ENCODE measurements at regions not wholly inside any gene's neighbourhood (a gene's known extent, or its start where the extent isn't known, plus 50 kb on each side); places are given as distances from the start of the nearest gene placed in this dataset.
"Not testable (repeated sequence)": the region's sequence is repeated elsewhere in the genome, so short reads cannot be mapped to it uniquely, and the experiment has no call there.

DNA sequence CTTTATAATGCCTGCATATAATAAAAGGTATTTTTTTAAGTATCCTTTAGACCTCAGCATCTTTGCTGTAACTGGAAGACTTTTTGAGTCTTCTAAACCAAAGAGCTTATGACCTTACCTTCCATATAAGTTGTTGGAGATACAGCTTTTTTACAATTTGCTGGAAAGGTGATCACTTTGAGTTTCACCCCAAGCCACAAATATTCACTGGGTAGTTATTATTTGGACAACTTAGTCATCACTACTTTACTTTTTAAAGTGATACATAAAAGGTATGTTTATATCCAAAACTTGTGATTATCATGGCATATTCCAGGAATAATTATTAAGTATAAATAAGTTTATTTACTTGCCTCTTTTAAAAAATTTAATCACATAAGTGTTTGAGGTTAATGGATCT is 246.7 kb upstream of the NRIP1 start:
- Histone ChIP-seq H4K20me1 (ENCODE audit: control insufficient read depth, insufficient read depth, insufficient read length) (no peaks in the 10 kb centered on the region), H4K8ac (replicated peaks; ENCODE audit: insufficient read length, low read depth, low read length) (no peak overlapping the region), H2BK120ac (ENCODE audit: low read depth, low read length, poor library complexity, severe bottlenecking) (no peak overlapping the region), H2AFZ (ENCODE audit: low read length) (no peak overlapping the region), H3K18ac (ENCODE audit: insufficient read length, low read depth, low read length) (no peak overlapping the region), H3K27me3 (ENCODE audit: insufficient read depth, low read length) (no peaks in the 10 kb centered on the region), H4K5ac (ENCODE audit: insufficient read length, low read depth, low read length) (no peak overlapping the region), H3K23me2 (ENCODE audit: insufficient read length, low read depth, low read length, poor library complexity, severe bottlenecking) (no peaks in the 10 kb centered on the region), H3K4ac (ENCODE audit: low read depth, low read length) (no peak overlapping the region), H2AK5ac (ENCODE audit: insufficient read length, low read length) (no peak overlapping the region), H3K4me1 (ENCODE audit: insufficient read depth, low read length) (no peaks in the 10 kb centered on the region), H3K79me2 (ENCODE audit: insufficient read depth, low read length) (no peaks in the 10 kb centered on the region), H3K56ac (ENCODE audit: insufficient read length, low read depth, low read length) (no peak overlapping the region), H3T11ph (ENCODE audit: low read length) (no peak overlapping the region), H3K9ac (ENCODE audit: extremely low read depth, insufficient read length, low read length) (no peak overlapping the region), H3K9me3 (ENCODE audit: control insufficient read depth, low read depth, low read length) (no peaks in the 10 kb centered on the region), H2BK5ac (ENCODE audit: insufficient read length, low read length) (no peak overlapping the region), H3K27ac (ENCODE audit: insufficient read length, low read depth, low read length) (no peak overlapping the region), H2BK12ac (ENCODE audit: insufficient read length, low read depth, low read length) (no peak overlapping the region), H4K91ac (ENCODE audit: insufficient read length, low read depth, low read length) (no peak overlapping the region), H3K79me1 (ENCODE audit: insufficient read depth, low read depth, low read length, poor library complexity, severe bottlenecking) (no peaks in the 10 kb centered on the region), H2BK20ac (ENCODE audit: low read depth, low read length, poor library complexity, severe bottlenecking) (no peak overlapping the region), H3K23ac (ENCODE audit: insufficient read length, low read depth, low read length) (no peak overlapping the region), H2BK15ac (ENCODE audit: low read depth, low read length) (no peak overlapping the region), H3K14ac (ENCODE audit: insufficient read depth, low read length) (no peak overlapping the region), H3K4me2 (ENCODE audit: insufficient read depth, insufficient read length, low read length) (no peak overlapping the region)
- Mint-ChIP-seq H3K27me3 (ENCODE audit: low read depth) (no peaks in the 10 kb centered on the region), H3K4me3 (no peak overlapping the region), H3K9me3 (peaks cover 0 to 2% of the 10 kb centered on the region in 2 experiments; a peak in 1 of 5 replicates), H3K27ac (no peak overlapping the region), H3K4me1 (no peaks in the 10 kb centered on the region), H3K36me3 (ENCODE audit: insufficient read depth in 1 of 3, low read depth in 3 of 3) (no peaks in the 10 kb centered on the region)
- DNase-seq: no peak
- no peak for TF ChIP-seq CTCF (conservative IDR thresholded peaks at IDR 0.05)

DNA sequence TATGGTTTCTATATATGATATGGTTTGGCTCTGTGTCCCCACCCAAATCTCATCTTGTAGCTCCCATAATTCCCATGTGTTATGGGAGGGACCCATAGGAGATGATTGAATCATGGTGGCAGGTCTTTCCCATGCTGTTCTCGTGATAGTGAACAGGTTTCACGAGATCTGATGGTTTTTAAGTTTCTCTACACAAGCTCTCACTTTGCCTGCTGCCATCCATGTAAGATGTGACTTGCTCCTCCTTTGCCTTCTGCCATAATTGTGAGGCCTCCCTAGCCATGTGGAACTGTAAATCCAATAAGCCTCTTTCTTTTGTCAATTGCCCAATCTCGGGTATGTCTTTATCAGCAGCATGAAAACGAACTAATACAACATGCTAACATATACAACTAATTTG is 252.2 kb upstream of the NRIP1 start:
- not testable (repeated sequence) for H3K9me3 ChIP-seq (ENCODE audit: control insufficient read depth, low read depth, low read length); H3K79me2 ChIP-seq (ENCODE audit: insufficient read depth, low read length); DNase-seq; H3K27me3 Mint-ChIP-seq (ENCODE audit: low read depth); H3K27me3 ChIP-seq (ENCODE audit: insufficient read depth, low read length); H2BK12ac ChIP-seq (ENCODE audit: insufficient read length, low read depth, low read length); H2AK5ac ChIP-seq (ENCODE audit: insufficient read length, low read length); H3K79me1 ChIP-seq (ENCODE audit: insufficient read depth, low read depth, low read length, poor library complexity, severe bottlenecking); H3K4me1 Mint-ChIP-seq; H3K9me3 Mint-ChIP-seq; H3K23me2 ChIP-seq (ENCODE audit: insufficient read length, low read depth, low read length, poor library complexity, severe bottlenecking); H2BK20ac ChIP-seq (ENCODE audit: low read depth, low read length, poor library complexity, severe bottlenecking); H4K20me1 ChIP-seq (ENCODE audit: control insufficient read depth, insufficient read depth, insufficient read length); H3K14ac ChIP-seq (ENCODE audit: insufficient read depth, low read length); H3K23ac ChIP-seq (ENCODE audit: insufficient read length, low read depth, low read length); H2BK15ac ChIP-seq (ENCODE audit: low read depth, low read length); H3K9ac ChIP-seq (ENCODE audit: extremely low read depth, insufficient read length, low read length); H4K8ac ChIP-seq (replicated peaks; ENCODE audit: insufficient read length, low read depth, low read length); H3K27ac ChIP-seq (ENCODE audit: insufficient read length, low read depth, low read length); H3K18ac ChIP-seq (ENCODE audit: insufficient read length, low read depth, low read length); H3T11ph ChIP-seq (ENCODE audit: low read length); H4K91ac ChIP-seq (ENCODE audit: insufficient read length, low read depth, low read length); H3K4me3 Mint-ChIP-seq; H2AFZ ChIP-seq (ENCODE audit: low read length); H3K27ac Mint-ChIP-seq; H2BK120ac ChIP-seq (ENCODE audit: low read depth, low read length, poor library complexity, severe bottlenecking); H3K4me1 ChIP-seq (ENCODE audit: insufficient read depth, low read length); H3K4me2 ChIP-seq (ENCODE audit: insufficient read depth, insufficient read length, low read length); H4K5ac ChIP-seq (ENCODE audit: insufficient read length, low read depth, low read length); H3K4ac ChIP-seq (ENCODE audit: low read depth, low read length); H2BK5ac ChIP-seq (ENCODE audit: insufficient read length, low read length); H3K56ac ChIP-seq (ENCODE audit: insufficient read length, low read depth, low read length); H3K36me3 Mint-ChIP-seq (ENCODE audit: insufficient read depth in 1 of 3, low read depth in 3 of 3)
- WGBS (ENCODE audit: extremely low coverage, insufficient read length, low lambda C conversion rate): no CpG with 5 or more reads among the region's 4 CpGs
